ENCODE measurements at regions not wholly inside any gene's neighbourhood (a gene's known extent, or its start where the extent isn't known, plus 50 kb on each side); places are given as distances from the start of the nearest gene placed in this dataset.

DNA sequence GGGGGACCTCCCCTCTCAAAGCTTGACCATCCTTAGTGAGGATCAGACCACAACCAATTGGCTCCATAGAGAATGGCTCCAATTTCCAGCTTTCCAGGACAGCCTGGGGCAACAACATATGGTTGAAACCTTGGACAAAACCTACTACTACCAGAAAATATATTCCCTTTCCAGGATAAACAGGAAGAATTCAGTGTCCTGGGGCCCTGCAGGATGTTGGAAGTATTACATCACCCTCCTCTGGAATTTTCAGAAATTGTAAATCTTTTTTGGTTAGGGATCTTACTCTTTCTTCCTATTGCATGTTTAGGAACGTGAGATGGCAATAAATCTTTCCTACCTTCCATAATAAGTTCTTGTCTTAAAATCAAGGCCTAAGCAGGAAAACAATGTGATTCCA lies 158.9 kb upstream of the MEIS1 start:
- Histone ChIP-seq H3K4me3 (ENCODE audit: low read depth, low read length) (no peak overlapping the region), H3K36me3 (ENCODE audit: control insufficient read depth, insufficient read depth, low read length) (no peaks in the 10 kb centered on the region), H3K27me3 (ENCODE audit: control insufficient read depth, insufficient read depth, low read length) (no peaks in the 10 kb centered on the region), H3K4me1 (ENCODE audit: control insufficient read depth, insufficient read depth, low read length) (no peaks in the 10 kb centered on the region), H3K27ac (ENCODE audit: low read depth, low read length) (no peak overlapping the region), H3K9me3 (ENCODE audit: control insufficient read depth, insufficient read depth, low read length) (no peaks in the 10 kb centered on the region)
- DNase-seq (ENCODE audit: low read depth in 4 of 6, low spot score in 6 of 6) = no peak
- WGBS (ENCODE audit: insufficient coverage) = no CpG with 5 or more reads among the region's 1 CpG

DNA sequence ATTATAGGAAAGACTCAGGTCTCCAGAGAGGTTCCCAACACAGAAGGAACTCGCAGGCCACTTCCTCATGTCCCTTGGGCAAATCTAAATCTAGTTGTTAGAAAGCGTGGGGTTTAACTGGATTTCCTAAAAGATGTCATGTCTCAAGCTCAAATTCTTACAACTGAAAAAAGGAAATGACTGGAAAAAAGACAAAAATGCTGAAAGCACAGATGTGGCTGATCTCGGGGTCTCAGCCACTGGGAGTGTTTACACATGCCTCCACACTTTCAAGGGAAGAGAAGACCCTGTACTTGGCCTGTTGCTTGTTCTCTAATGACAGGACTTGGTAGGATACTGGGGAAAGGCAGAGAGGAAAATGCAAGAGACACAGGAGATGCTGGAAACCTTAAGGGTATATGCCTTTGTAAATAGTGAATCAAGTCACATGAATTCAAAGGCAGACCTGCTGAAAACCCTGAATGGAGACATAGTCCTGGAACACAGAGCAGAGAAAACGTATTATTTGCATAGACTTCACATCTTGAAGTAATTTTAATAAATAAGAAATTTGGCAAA lies 160.9 kb upstream of the MEIS1 start:
- Histone ChIP-seq H3K4me1 (ENCODE audit: control insufficient read depth, insufficient read depth, low read length) (no peaks in the 10 kb centered on the region), H3K27me3 (ENCODE audit: control insufficient read depth, insufficient read depth, low read length) (no peaks in the 10 kb centered on the region), H3K4me3 (ENCODE audit: low read depth, low read length) (no peak overlapping the region), H3K9me3 (ENCODE audit: control insufficient read depth, insufficient read depth, low read length) (no peaks in the 10 kb centered on the region), H3K36me3 (ENCODE audit: control insufficient read depth, insufficient read depth, low read length) (no peaks in the 10 kb centered on the region), H3K27ac (ENCODE audit: low read depth, low read length) (no peak overlapping the region)
- no peak for DNase-seq (ENCODE audit: low read depth in 4 of 6, low spot score in 6 of 6)
- 75% methylated on average over 1 of the region's 4 CpGs for WGBS (ENCODE audit: insufficient coverage)

DNA sequence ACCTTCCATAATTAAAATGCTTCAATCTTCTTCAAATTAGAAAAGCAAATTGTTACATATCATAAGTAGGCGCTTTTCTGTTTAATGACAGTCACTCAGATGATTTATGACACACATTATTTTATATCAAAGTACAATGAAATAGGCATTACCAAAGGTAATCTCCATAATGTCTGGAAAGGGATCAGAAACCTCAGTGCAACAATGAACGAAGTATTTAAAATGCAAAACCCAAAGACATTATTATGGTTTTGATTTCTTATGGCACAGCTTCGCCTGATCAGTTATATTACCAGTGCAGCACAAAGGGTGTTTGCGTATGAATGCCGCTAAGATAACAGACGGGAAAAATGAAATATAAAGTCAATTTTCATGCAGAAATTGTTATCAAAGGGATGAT lies 162.2 kb upstream of the MEIS1 start:
- H3K36me3 ChIP-seq (ENCODE audit: control insufficient read depth, insufficient read depth, low read length) = no peaks in the 10 kb centered on the region
- no peak overlapping the region for H3K27ac ChIP-seq (ENCODE audit: low read depth, low read length)
- peak in 1 of 6 donors; percentile 91 for DNase-seq (ENCODE audit: low read depth in 4 of 6, low spot score in 6 of 6)
- no CpG with 5 or more reads among the region's 6 CpGs for WGBS (ENCODE audit: insufficient coverage)
- H3K4me3 ChIP-seq (ENCODE audit: low read depth, low read length) = no peak overlapping the region
- no peaks in the 10 kb centered on the region for H3K27me3 ChIP-seq (ENCODE audit: control insufficient read depth, insufficient read depth, low read length)
- no peaks in the 10 kb centered on the region for H3K9me3 ChIP-seq (ENCODE audit: control insufficient read depth, insufficient read depth, low read length)
- no peaks in the 10 kb centered on the region for H3K4me1 ChIP-seq (ENCODE audit: control insufficient read depth, insufficient read depth, low read length)

- H3K9me3 ChIP-seq (ENCODE audit: control insufficient read depth, insufficient read depth, low read length) = no peaks in the 10 kb centered on the region
- no peak overlapping the region for H3K27ac ChIP-seq (ENCODE audit: low read depth, low read length)
- no peaks in the 10 kb centered on the region for H3K4me1 ChIP-seq (ENCODE audit: control insufficient read depth, insufficient read depth, low read length)
- H3K36me3 ChIP-seq (ENCODE audit: control insufficient read depth, insufficient read depth, low read length) = no peaks in the 10 kb centered on the region
- DNase-seq (ENCODE audit: low read depth in 4 of 6, low spot score in 6 of 6) = peak in 1 of 6 donors; percentile 25
- no CpG with 5 or more reads among the region's 2 CpGs for WGBS (ENCODE audit: insufficient coverage)
- no peaks in the 10 kb centered on the region for H3K27me3 ChIP-seq (ENCODE audit: control insufficient read depth, insufficient read depth, low read length)
- H3K4me3 ChIP-seq (ENCODE audit: low read depth, low read length) = no peak overlapping the region
These were observed 163.1 kb upstream of the MEIS1 start for GRCh38 chr2:66271777-66272176.

- no peak overlapping the region for H3K27ac ChIP-seq (ENCODE audit: low read depth, low read length)
- H3K4me1 ChIP-seq (ENCODE audit: control insufficient read depth, insufficient read depth, low read length) = no peaks in the 10 kb centered on the region
- H3K9me3 ChIP-seq (ENCODE audit: control insufficient read depth, insufficient read depth, low read length) = no peaks in the 10 kb centered on the region
- WGBS (ENCODE audit: insufficient coverage) = no CpG with 5 or more reads among the region's 1 CpG
- no peaks in the 10 kb centered on the region for H3K27me3 ChIP-seq (ENCODE audit: control insufficient read depth, insufficient read depth, low read length)
- no peak for DNase-seq (ENCODE audit: low read depth in 4 of 6, low spot score in 6 of 6)
- H3K36me3 ChIP-seq (ENCODE audit: control insufficient read depth, insufficient read depth, low read length) = no peaks in the 10 kb centered on the region
- no peak overlapping the region for H3K4me3 ChIP-seq (ENCODE audit: low read depth, low read length)
These were observed 164.7 kb upstream of the MEIS1 start for GRCh38 chr2:66270247-66270646.

DNA sequence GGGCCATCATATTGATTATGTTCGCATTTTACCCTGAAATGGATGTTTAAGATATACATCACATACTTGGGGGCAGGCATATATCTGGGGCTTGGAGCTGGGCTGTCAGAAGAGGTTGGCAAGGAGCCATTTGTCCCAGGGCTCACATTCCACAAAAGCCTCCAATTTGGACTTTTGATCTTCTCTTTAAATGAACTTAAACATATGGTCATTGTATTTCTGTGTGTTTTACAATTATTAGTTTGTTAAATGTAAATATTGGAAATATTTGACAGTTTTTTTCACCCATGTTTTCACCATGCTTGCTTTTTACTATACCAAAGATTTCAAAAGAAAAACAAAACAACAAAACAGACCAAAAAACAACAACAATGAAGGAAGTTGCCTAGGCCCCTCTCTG lies 165.8 kb upstream of the MEIS1 start:
- Histone ChIP-seq H3K4me3 (ENCODE audit: low read depth, low read length) (no peak overlapping the region), H3K27me3 (ENCODE audit: control insufficient read depth, insufficient read depth, low read length) (no peaks in the 10 kb centered on the region), H3K4me1 (ENCODE audit: control insufficient read depth, insufficient read depth, low read length) (no peaks in the 10 kb centered on the region), H3K27ac (ENCODE audit: low read depth, low read length) (no peak overlapping the region), H3K9me3 (ENCODE audit: control insufficient read depth, insufficient read depth, low read length) (no peaks in the 10 kb centered on the region), H3K36me3 (ENCODE audit: control insufficient read depth, insufficient read depth, low read length) (no peaks in the 10 kb centered on the region)
- WGBS (ENCODE audit: insufficient coverage) = no CpG with 5 or more reads among the region's 1 CpG
- DNase-seq (ENCODE audit: low read depth in 4 of 6, low spot score in 6 of 6) = no peak

GRCh38 chr2:66268756-66269155 lies 166.2 kb upstream of the MEIS1 start:
- no peaks in the 10 kb centered on the region for H3K9me3 ChIP-seq (ENCODE audit: control insufficient read depth, insufficient read depth, low read length)
- H3K4me1 ChIP-seq (ENCODE audit: control insufficient read depth, insufficient read depth, low read length) = no peaks in the 10 kb centered on the region
- no peak for DNase-seq (ENCODE audit: low read depth in 4 of 6, low spot score in 6 of 6)
- no peak overlapping the region for H3K27ac ChIP-seq (ENCODE audit: low read depth, low read length)
- H3K36me3 ChIP-seq (ENCODE audit: control insufficient read depth, insufficient read depth, low read length) = no peaks in the 10 kb centered on the region
- no peak overlapping the region for H3K4me3 ChIP-seq (ENCODE audit: low read depth, low read length)
- H3K27me3 ChIP-seq (ENCODE audit: control insufficient read depth, insufficient read depth, low read length) = no peaks in the 10 kb centered on the region

DNA sequence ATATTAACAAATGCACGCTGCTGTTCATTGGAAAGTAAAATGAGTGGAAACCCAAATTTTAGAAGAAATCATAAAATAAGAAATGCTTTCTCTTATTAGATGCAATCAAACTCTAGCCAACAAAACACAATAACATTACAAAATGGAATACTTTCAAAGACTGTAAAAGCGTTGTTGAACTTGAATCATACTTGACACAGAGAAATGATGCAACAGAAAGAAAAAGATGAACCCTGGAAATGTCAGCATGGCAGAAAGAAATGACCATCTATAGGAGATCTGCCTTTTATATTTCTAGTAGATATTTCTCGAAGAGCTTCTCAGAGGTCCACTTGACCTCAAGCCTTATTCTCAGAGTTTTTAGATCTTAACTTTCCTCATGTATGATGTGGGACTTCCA lies 170.6 kb upstream of the MEIS1 start:
- no peaks in the 10 kb centered on the region for H3K9me3 ChIP-seq (ENCODE audit: control insufficient read depth, insufficient read depth, low read length)
- no peak for DNase-seq (ENCODE audit: low read depth in 4 of 6, low spot score in 6 of 6)
- no peaks in the 10 kb centered on the region for H3K36me3 ChIP-seq (ENCODE audit: control insufficient read depth, insufficient read depth, low read length)
- no peak overlapping the region for H3K4me3 ChIP-seq (ENCODE audit: low read depth, low read length)
- WGBS (ENCODE audit: insufficient coverage) = 86% methylated on average over 1 of the region's 3 CpGs
- H3K4me1 ChIP-seq (ENCODE audit: control insufficient read depth, insufficient read depth, low read length) = no peaks in the 10 kb centered on the region
- H3K27ac ChIP-seq (ENCODE audit: low read depth, low read length) = no peak overlapping the region
- H3K27me3 ChIP-seq (ENCODE audit: control insufficient read depth, insufficient read depth, low read length) = no peaks in the 10 kb centered on the region

DNA sequence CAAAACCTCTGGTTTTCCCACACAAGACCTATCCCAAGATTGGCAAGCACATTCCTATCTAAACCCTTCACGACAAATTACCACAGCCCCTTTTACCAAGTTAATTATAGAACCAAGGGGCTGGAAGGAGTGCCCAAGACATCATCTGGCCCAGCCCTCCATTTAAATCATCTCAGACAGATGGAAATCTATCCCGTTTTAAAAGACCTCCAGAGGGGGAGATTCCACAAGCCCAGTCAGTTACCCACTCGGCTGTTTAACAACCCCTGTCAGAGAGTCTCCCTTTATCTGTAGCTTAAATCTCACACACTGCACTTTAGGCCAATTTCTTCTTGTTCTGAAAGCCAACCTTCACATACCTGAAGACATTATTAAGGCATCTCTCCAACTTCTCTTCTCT lies 179.1 kb upstream of the MEIS1 start:
- no peak overlapping the region for H3K27ac ChIP-seq (ENCODE audit: low read depth, low read length)
- DNase-seq (ENCODE audit: low read depth in 4 of 6, low spot score in 6 of 6) = no peak
- H3K9me3 ChIP-seq (ENCODE audit: control insufficient read depth, insufficient read depth, low read length) = no peaks in the 10 kb centered on the region
- no peaks in the 10 kb centered on the region for H3K4me1 ChIP-seq (ENCODE audit: control insufficient read depth, insufficient read depth, low read length)
- H3K36me3 ChIP-seq (ENCODE audit: control insufficient read depth, insufficient read depth, low read length) = no peaks in the 10 kb centered on the region
- no peak overlapping the region for H3K4me3 ChIP-seq (ENCODE audit: low read depth, low read length)
- H3K27me3 ChIP-seq (ENCODE audit: control insufficient read depth, insufficient read depth, low read length) = no peaks in the 10 kb centered on the region
- whole genome bisulfite sequencing (ENCODE audit: insufficient coverage) = 77% methylated on average over 3 of the region's 3 CpGs

DNA sequence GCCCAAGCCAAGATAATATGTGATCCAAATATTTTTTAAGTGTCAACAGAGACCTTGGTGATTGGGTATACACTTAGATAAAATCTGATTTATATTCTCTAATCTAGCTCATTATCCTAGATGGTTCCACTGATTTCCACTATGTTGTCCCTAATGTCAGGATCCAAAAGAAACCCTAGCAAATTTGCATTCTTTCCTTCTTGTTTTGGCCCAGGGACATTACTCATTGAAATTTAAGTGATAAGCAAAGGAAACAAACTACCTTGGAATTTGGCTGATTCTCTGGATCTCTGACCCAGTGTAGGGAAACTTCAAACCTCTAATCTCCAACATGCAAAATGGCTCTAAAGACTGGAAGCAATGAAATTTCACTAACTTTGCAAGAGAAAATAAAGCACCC lies 179.8 kb upstream of the MEIS1 start:
- Histone ChIP-seq H3K4me3 (ENCODE audit: low read depth, low read length) (no peak overlapping the region), H3K27me3 (ENCODE audit: control insufficient read depth, insufficient read depth, low read length) (no peaks in the 10 kb centered on the region), H3K4me1 (ENCODE audit: control insufficient read depth, insufficient read depth, low read length) (no peaks in the 10 kb centered on the region), H3K9me3 (ENCODE audit: control insufficient read depth, insufficient read depth, low read length) (no peaks in the 10 kb centered on the region), H3K27ac (ENCODE audit: low read depth, low read length) (no peak overlapping the region), H3K36me3 (ENCODE audit: control insufficient read depth, insufficient read depth, low read length) (no peaks in the 10 kb centered on the region)
- no peak for DNase-seq (ENCODE audit: low read depth in 4 of 6, low spot score in 6 of 6)
